Left colon (tissue), 2 donors: ENCODE measurements at regions not wholly inside any gene's neighbourhood (a gene's known extent, or its start where the extent isn't known, plus 50 kb on each side); places are given as distances from the start of the nearest gene placed in this dataset.
"Not testable (repeated sequence)": the region's sequence is repeated elsewhere in the genome, so short reads cannot be mapped to it uniquely, and the experiment has no call there.

ENCODE experiments used
- ATAC-seq: fragments of 200-7000 bp; cut with Tn5 transposase; one replicate; pipeline ENCODE4 v1.9.1; 2020; ENCODE audit warnings: mild to moderate bottlenecking, moderate library complexity
- DNase-seq, 2 donors: peaks; one replicate each; pipeline ENCODE4 v3.0.0-alpha.2; 2020
- intact Hi-C, 2 donors: fragments of 100-400 bp; cut with DNase I in 1 of 2; cut with micrococcal nuclease in 1 of 2; formaldehyde crosslinking; loops; one replicate each; pipeline versions ENCODE4 v1.11.2 to v1.14.0; 2022; cut with DNase I, micrococcal nuclease
- donor health status: DM: no; HTN: no; CAD: no.
- donor health status: DM: yes; HTN: yes; CAD: no.

- intact Hi-C loops: no loop called here
- DNase-seq: no peak
- no peak for ATAC-seq
Measured at GRCh38 chr11:98260983-98261382, 759.8 kb upstream of the CNTN5 start.

- no peak for DNase-seq
- intact Hi-C loops: no loop called here
- no peak for ATAC-seq
Measured at GRCh38 chr11:98277251-98277912, 743.4 kb upstream of the CNTN5 start.

GRCh38 chr11:98289617-98290263, 731.0 kb upstream of the CNTN5 start:
- DNase-seq (no peak), ATAC-seq (no peak)
- intact Hi-C loops: no loop called here

- intact Hi-C loops: no loop called here
- DNase-seq: no peak
- no peak for ATAC-seq
Measured at GRCh38 chr11:98296091-98296880, 724.5 kb upstream of the CNTN5 start.

GRCh38 chr11:98300719-98301118, 720.0 kb upstream of the CNTN5 start:
- no peak for ATAC-seq
- DNase-seq: no peak
- intact Hi-C loops: no loop called here

GRCh38 chr11:98307827-98308491, 712.8 kb upstream of the CNTN5 start:
- no peak for ATAC-seq
- intact Hi-C loops: no loop called here
- DNase-seq: no peak

- intact Hi-C loops, ATAC-seq, DNase-seq: not testable (repeated sequence)
Measured at GRCh38 chr11:98330306-98330705, 690.4 kb upstream of the CNTN5 start.

- ATAC-seq (no peak), DNase-seq (no peak)
- intact Hi-C loops: no loop called here
Measured at GRCh38 chr11:98358551-98358950, 662.2 kb upstream of the CNTN5 start.

- DNase-seq (no peak), ATAC-seq (no peak)
- intact Hi-C loops: no loop called here
Measured at GRCh38 chr11:98365190-98365589, 655.6 kb upstream of the CNTN5 start.

- DNase-seq: no peak
- no peak for ATAC-seq
- intact Hi-C loops: no loop called here
Measured at GRCh38 chr11:98365941-98366340, 654.8 kb upstream of the CNTN5 start.

- DNase-seq (no peak), ATAC-seq (no peak)
- intact Hi-C loops: no loop called here
Measured at GRCh38 chr11:98390391-98390790, 630.4 kb upstream of the CNTN5 start.

GRCh38 chr11:98394500-98394899, 626.2 kb upstream of the CNTN5 start:
- intact Hi-C loops, DNase-seq, ATAC-seq: not testable (repeated sequence)

- intact Hi-C loops: no loop called here
- DNase-seq (no peak), ATAC-seq (no peak)
Measured at GRCh38 chr11:98398508-98398907, 622.2 kb upstream of the CNTN5 start.

- ATAC-seq (no peak), DNase-seq (no peak)
- intact Hi-C loops: no loop called here
Measured at GRCh38 chr11:98409069-98409468, 611.7 kb upstream of the CNTN5 start.

- ATAC-seq: no peak
- no peak for DNase-seq
- intact Hi-C loops: no loop called here
Measured at GRCh38 chr11:98411777-98412176, 609.0 kb upstream of the CNTN5 start.

GRCh38 chr11:98417256-98417755, 603.4 kb upstream of the CNTN5 start:
- intact Hi-C loops: no loop called here
- DNase-seq (no peak), ATAC-seq (no peak)

- ATAC-seq (no peak), DNase-seq (no peak)
- intact Hi-C loops: no loop called here
Measured at GRCh38 chr11:98423933-98424332, 596.8 kb upstream of the CNTN5 start.

- intact Hi-C loops, ATAC-seq, DNase-seq: not testable (repeated sequence)
Measured at GRCh38 chr11:98424773-98425172, 596.0 kb upstream of the CNTN5 start.
